HG02610 (cell line): ENCODE measurements at regions not wholly inside any gene's neighbourhood (a gene's known extent, or its start where the extent isn't known, plus 50 kb on each side); places are given as distances from the start of the nearest gene placed in this dataset.

Source experiments
- ATAC-seq: cut with Tn5 transposase; IDR thresholded peaks from one replicate; pipeline ENCODE4 v1.9.1; 2021; ENCODE audit warnings: mild to moderate bottlenecking, moderate library complexity; ENCODE audit not compliant: unreplicated experiment

- no peak for ATAC-seq
These were observed 1100.0 kb downstream of the NLGN4Y start for GRCh38 chrY:15624370-15624769.

- ATAC-seq: no peak
These were observed 1100.6 kb downstream of the NLGN4Y start for GRCh38 chrY:15624928-15625327.

- no peak for ATAC-seq
These were observed 1123.9 kb downstream of the NLGN4Y start for GRCh38 chrY:15648198-15648597.

- ATAC-seq: no peak
These were observed 1125.7 kb downstream of the NLGN4Y start for GRCh38 chrY:15650056-15650455.

- ATAC-seq: no peak
These were observed 1164.2 kb downstream of the NLGN4Y start for GRCh38 chrY:15688531-15688930.

GRCh38 chrY:15689994-15690393 is 1165.7 kb downstream of the NLGN4Y start:
- ATAC-seq: no peak

GRCh38 chrY:15702131-15702530 is 1177.8 kb downstream of the NLGN4Y start:
- no peak for ATAC-seq

- ATAC-seq: no peak
These were observed 1180.6 kb downstream of the NLGN4Y start for GRCh38 chrY:15704906-15705305.

GRCh38 chrY:15749533-15750433 is 1225.5 kb downstream of the NLGN4Y start:
- no peak for ATAC-seq

GRCh38 chrY:15751001-15751400 is 1226.7 kb downstream of the NLGN4Y start:
- ATAC-seq: no peak

GRCh38 chrY:15756266-15756665 is 1231.9 kb downstream of the NLGN4Y start:
- ATAC-seq: no peak

- no peak for ATAC-seq
These were observed 1249.2 kb downstream of the NLGN4Y start for GRCh38 chrY:15773579-15773978.

GRCh38 chrY:15775880-15776279 is 1251.6 kb downstream of the NLGN4Y start:
- ATAC-seq: no peak

GRCh38 chrY:15779891-15780290 is 1255.6 kb downstream of the NLGN4Y start:
- ATAC-seq: no peak

- ATAC-seq: no peak
These were observed 1275.7 kb downstream of the NLGN4Y start for GRCh38 chrY:15800021-15800420.

GRCh38 chrY:15805985-15806384 is 1281.7 kb downstream of the NLGN4Y start:
- no peak for ATAC-seq

- no peak for ATAC-seq
These were observed 1289.9 kb downstream of the NLGN4Y start for GRCh38 chrY:15814241-15814640.
